ENCODE measurements at regions not wholly inside any gene's neighbourhood (a gene's known extent, or its start where the extent isn't known, plus 50 kb on each side); places are given as distances from the start of the nearest gene placed in this dataset.

DNA sequence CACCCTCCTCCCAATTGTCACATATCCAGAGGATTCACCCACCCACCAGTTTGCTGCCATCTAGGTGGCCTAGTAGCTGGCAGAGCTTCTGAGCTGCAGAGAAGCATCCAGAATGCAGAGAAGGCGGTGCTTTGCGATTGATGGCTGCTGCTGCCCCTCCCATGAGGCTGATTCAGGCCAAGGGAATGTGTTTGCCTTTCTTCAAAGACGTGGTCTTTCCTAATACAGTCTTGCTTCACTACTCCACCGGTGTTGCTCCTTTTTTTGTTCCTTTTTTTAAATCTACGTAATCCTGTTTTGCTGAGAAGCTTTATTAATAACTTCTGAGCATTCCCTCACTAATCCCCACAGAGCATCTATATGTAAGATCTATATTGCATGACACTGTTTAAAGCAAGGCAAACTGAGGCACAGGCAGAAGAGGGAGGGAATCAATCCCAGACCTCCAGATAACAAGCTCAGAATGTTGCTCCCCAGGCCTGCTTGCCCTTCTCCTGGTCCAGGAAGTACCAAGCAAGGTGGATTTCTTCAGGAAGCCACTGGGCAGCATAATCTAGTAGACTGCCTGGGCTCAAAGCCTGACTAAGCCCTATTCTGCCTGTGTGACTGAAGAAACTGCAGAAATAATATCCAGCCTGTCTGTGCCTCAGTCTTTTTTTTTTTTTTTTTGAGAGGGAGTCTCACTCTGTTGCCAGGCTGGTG lies 275.5 kb upstream of the FMN2 start:
- DNase-seq (ENCODE audit: low spot score in 2 of 2), result no peak
- no peak for ATAC-seq (replicated peaks; ENCODE audit: extremely low read depth, poor library complexity, severe bottlenecking)
- no peak overlapping the region for H3K4me3 Mint-ChIP-seq
- peaks cover 4% of the 10 kb centered on the region for H3K4me1 Mint-ChIP-seq
- no peak overlapping the region for H3K27ac Mint-ChIP-seq (ENCODE audit: low read depth)
- H3K27me3 Mint-ChIP-seq, result no peaks in the 10 kb centered on the region
- no peaks in the 10 kb centered on the region for H3K36me3 Mint-ChIP-seq (ENCODE audit: insufficient read depth)
- no peaks in the 10 kb centered on the region for H3K9me3 Mint-ChIP-seq

DNA sequence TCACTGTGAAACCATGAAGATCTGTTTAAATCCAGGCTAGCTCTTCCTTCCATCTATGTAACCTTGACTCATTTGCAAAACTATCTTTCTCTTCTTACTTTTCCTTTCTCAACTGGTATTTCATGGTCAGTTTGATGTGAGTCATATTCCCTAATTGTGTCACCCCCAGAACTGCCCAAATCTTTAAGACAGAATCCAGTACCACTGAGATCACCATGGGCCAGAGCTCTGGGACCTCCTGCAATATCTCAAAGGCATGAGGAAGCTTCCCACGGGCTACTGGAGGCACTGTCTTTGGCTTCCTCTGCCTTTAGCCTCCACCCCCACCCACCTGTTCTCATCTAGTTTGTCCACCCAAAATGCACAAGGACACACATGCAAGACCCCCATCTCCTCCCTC lies 274.4 kb upstream of the FMN2 start:
- H3K36me3 Mint-ChIP-seq (ENCODE audit: insufficient read depth), result no peaks in the 10 kb centered on the region
- ATAC-seq (replicated peaks; ENCODE audit: extremely low read depth, poor library complexity, severe bottlenecking), result no peak
- no peak for DNase-seq (ENCODE audit: low spot score in 2 of 2)
- H3K4me3 Mint-ChIP-seq, result no peak overlapping the region
- no peaks in the 10 kb centered on the region for H3K27me3 Mint-ChIP-seq
- H3K9me3 Mint-ChIP-seq, result no peaks in the 10 kb centered on the region
- no peak overlapping the region for H3K27ac Mint-ChIP-seq (ENCODE audit: low read depth)
- no peaks in the 10 kb centered on the region for H3K4me1 Mint-ChIP-seq

DNA sequence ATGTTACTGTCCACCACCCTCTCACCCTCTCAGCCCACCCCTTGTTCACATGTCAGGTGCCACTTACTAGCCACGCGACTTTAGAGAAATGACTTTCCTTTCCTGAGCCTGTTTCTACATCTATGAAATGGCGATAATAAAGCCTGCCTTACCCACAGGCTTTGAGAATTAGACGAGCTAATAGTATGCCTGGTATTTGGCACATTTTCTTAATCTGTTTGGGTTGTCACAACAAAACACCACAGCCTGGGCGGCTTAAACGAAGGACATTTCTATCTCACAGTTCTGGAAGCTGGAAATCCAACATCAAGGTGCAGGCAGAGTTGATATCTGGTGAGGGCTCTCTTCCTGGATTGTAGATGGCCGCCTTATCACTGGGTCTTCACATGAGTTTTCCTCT lies 273.9 kb upstream of the FMN2 start:
- Mint-ChIP-seq H3K9me3 (no peaks in the 10 kb centered on the region), H3K4me1 (no peaks in the 10 kb centered on the region), H3K4me3 (no peak overlapping the region), H3K27me3 (no peaks in the 10 kb centered on the region), H3K36me3 (ENCODE audit: insufficient read depth) (no peaks in the 10 kb centered on the region), H3K27ac (ENCODE audit: low read depth) (no peak overlapping the region)
- ATAC-seq (replicated peaks; ENCODE audit: extremely low read depth, poor library complexity, severe bottlenecking), result no peak
- no peak for DNase-seq (ENCODE audit: low spot score in 2 of 2)

DNA sequence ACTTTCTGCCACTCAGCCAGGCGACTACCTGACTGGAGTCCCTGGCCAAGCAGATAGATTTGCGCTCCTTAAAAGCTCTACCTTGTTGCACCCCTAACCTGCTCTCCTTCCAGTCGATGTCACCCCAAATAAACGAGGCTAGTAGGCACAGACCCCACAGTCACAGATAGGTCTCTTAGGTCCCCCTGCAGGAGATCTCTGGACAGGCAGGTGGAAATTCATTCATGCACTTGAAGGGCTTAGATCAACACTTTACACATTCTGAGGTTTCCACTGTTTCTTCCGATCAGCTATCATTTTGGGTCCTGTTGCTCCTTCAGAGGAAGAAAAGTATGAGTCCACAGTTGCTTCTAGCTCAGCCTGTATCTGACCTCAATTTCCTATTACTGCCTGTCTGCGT lies 272.6 kb upstream of the FMN2 start:
- Mint-ChIP-seq H3K36me3 (ENCODE audit: insufficient read depth) (no peaks in the 10 kb centered on the region), H3K9me3 (no peaks in the 10 kb centered on the region), H3K4me3 (no peak overlapping the region), H3K27me3 (no peaks in the 10 kb centered on the region), H3K27ac (ENCODE audit: low read depth) (no peak overlapping the region), H3K4me1 (no peaks in the 10 kb centered on the region)
- DNase-seq (ENCODE audit: low spot score in 2 of 2), result no peak
- ATAC-seq (replicated peaks; ENCODE audit: extremely low read depth, poor library complexity, severe bottlenecking), result no peak

DNA sequence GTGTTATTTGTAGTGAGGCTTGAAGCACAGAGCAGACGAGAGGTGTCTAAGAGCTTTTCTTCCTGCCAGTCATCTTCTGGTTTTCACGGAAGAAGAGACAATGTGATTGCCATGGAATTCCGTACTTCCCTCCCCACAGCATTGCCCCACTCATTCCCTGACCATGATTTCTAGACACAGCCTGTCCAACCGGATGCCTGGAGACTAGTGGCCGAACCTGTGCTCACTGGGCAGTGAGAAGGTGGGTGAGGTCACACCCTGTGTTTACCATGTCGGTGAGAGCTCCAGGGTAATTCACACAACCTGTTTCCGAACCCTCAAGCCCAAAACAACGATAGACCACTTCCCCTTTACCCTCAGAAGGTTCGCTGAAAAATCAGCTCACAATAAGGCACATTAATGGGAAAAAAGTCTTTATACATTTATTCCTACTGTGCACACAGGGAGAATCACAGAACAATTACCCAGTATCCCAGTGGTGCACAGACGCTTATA lies 271.9 kb upstream of the FMN2 start:
- Mint-ChIP-seq H3K4me1 (no peaks in the 10 kb centered on the region), H3K27me3 (no peaks in the 10 kb centered on the region), H3K36me3 (ENCODE audit: insufficient read depth) (no peaks in the 10 kb centered on the region), H3K27ac (ENCODE audit: low read depth) (no peak overlapping the region), H3K9me3 (no peaks in the 10 kb centered on the region), H3K4me3 (no peak overlapping the region)
- DNase-seq (ENCODE audit: low spot score in 2 of 2), result no peak
- no peak for ATAC-seq (replicated peaks; ENCODE audit: extremely low read depth, poor library complexity, severe bottlenecking)

DNA sequence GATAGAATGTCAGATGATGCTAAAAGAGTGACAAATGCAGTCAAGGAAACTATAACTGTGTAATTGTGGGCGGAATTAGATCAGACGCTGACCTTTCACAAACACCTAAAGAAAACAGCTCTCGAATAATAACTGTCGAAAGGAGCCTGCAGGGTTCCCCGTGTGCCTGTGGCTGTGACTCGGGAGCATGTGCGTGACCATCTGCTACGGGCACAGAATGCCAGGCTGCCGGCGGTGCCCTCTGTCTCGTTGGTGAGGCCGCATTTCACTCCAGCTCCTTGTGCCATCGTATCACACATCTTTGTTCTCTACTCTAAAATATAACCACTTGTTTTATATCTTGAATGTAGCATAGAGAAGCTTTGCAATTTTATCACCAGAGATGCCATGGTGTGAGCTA lies 267.8 kb upstream of the FMN2 start:
- H3K27me3 Mint-ChIP-seq, result no peaks in the 10 kb centered on the region
- ATAC-seq (replicated peaks; ENCODE audit: extremely low read depth, poor library complexity, severe bottlenecking), result no peak
- H3K9me3 Mint-ChIP-seq, result no peaks in the 10 kb centered on the region
- no peaks in the 10 kb centered on the region for H3K36me3 Mint-ChIP-seq (ENCODE audit: insufficient read depth)
- no peaks in the 10 kb centered on the region for H3K4me1 Mint-ChIP-seq
- no peak for DNase-seq (ENCODE audit: low spot score in 2 of 2)
- no peak overlapping the region for H3K4me3 Mint-ChIP-seq
- H3K27ac Mint-ChIP-seq (ENCODE audit: low read depth), result no peak overlapping the region

DNA sequence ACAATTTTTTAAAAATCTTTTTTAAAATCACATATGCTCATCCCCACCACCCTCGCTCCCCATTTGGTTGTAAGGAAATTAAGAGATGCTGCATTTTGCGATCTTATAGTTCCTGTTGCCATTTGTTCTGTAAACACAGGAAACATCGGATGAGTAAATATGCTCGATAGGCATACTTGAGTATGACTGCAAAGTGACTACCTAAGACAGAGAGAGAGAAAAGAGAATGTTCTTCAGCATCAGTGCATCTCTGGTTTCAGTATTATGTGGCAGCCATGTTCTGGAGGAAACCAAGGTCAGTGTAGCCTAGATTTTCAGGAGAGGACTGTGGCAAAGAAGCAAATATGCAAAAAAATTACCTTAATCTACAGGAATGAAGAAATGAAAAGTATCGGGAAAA lies 265.5 kb upstream of the FMN2 start:
- Mint-ChIP-seq H3K27me3 (no peaks in the 10 kb centered on the region), H3K4me1 (no peaks in the 10 kb centered on the region), H3K9me3 (no peaks in the 10 kb centered on the region), H3K27ac (ENCODE audit: low read depth) (no peak overlapping the region), H3K36me3 (ENCODE audit: insufficient read depth) (no peaks in the 10 kb centered on the region), H3K4me3 (no peak overlapping the region)
- ATAC-seq (replicated peaks; ENCODE audit: extremely low read depth, poor library complexity, severe bottlenecking) (no peak), DNase-seq (ENCODE audit: low spot score in 2 of 2) (no peak)

DNA sequence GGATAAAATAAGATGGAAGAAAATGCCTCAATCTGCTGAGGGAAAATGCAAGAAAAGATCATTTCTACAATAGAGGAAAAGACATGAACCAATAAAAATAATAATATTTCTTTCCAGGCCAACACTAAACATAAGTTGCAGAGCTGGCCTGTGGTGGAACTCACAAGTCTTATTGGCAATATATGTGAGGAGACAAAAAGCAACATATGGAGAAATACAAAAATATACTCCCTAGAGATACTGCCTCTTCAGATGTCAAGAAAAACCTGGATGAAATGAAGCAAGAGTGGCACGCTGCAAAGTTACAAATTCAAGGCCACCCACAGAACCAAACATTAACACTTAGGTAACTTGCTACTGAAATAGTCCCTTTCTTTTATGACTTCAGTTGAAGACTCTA lies 264.9 kb upstream of the FMN2 start:
- no peaks in the 10 kb centered on the region for H3K4me1 Mint-ChIP-seq
- no peak overlapping the region for H3K27ac Mint-ChIP-seq (ENCODE audit: low read depth)
- H3K36me3 Mint-ChIP-seq (ENCODE audit: insufficient read depth), result no peaks in the 10 kb centered on the region

DNA sequence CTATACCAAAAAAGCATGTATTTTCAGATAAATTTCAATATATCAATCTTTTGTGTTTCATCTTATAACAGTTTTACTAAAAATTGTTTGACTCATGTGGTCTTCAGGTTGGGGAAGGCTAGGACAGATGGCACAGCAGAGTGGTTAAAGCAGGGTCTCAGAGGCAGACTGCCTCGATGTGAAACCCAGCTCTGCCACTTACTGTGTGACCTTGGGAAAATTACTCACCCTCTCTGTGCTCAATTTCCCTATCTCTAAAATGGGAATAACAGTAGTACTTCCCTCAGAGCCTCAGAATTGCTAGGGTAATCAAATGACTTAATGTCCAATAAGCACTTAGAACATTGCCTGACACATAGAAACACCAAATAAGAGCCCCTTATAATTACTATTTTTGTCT lies 262.1 kb upstream of the FMN2 start:
- Mint-ChIP-seq H3K27me3 (no peaks in the 10 kb centered on the region), H3K36me3 (ENCODE audit: insufficient read depth) (no peaks in the 10 kb centered on the region), H3K9me3 (no peaks in the 10 kb centered on the region), H3K4me3 (no peak overlapping the region), H3K4me1 (no peaks in the 10 kb centered on the region), H3K27ac (ENCODE audit: low read depth) (no peak overlapping the region)
- ATAC-seq (replicated peaks; ENCODE audit: extremely low read depth, poor library complexity, severe bottlenecking), result no peak
- no peak for DNase-seq (ENCODE audit: low spot score in 2 of 2)

More for the DNA sequence above, 264.9 kb upstream of the FMN2 start:
- no peak for ATAC-seq (replicated peaks; ENCODE audit: extremely low read depth, poor library complexity, severe bottlenecking)
- no peak overlapping the region for H3K4me3 Mint-ChIP-seq
- H3K27me3 Mint-ChIP-seq, result no peaks in the 10 kb centered on the region
- DNase-seq (ENCODE audit: low spot score in 2 of 2), result no peak
- no peaks in the 10 kb centered on the region for H3K9me3 Mint-ChIP-seq

DNA sequence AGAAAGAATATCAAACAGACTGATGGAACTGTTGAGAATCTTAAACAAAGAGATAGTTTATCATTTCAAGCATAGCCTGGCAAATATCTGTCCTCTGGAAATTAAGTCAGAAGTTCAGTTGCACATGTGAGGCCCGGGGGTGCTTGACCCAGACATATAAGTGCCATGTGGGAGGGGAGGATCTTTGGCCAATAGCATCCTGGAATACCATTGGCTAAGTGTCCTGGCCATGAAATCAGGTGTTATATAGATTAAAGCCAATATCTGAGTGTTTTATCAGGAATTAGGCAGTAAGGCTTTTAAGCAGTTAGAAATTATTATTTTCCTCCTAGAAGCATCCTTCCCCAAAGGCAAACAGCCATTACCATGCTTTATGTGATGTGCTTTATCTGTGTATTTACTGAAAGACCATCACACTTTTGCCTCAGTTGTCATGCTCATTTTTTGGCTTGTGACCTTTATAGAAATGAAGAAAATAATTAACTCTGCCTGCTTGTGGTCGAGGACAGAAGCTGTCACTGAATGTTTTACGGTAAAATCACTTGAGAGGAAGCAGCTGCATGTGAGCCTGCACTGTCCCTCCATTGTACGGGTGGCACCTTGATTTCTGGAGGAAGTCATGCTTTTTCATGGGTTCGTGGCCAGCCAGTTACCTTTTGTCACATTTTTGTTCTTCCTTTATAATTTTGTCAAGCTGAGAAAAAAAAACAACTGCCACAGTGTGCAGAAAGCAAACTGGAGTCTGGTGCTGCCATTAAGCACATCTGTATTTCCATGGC lies 259.9 kb upstream of the FMN2 start:
- Mint-ChIP-seq H3K4me3 (no peak overlapping the region), H3K27me3 (no peaks in the 10 kb centered on the region), H3K4me1 (no peaks in the 10 kb centered on the region), H3K27ac (ENCODE audit: low read depth) (no peak overlapping the region), H3K36me3 (ENCODE audit: insufficient read depth) (no peaks in the 10 kb centered on the region), H3K9me3 (no peaks in the 10 kb centered on the region)
- DNase-seq (ENCODE audit: low spot score in 2 of 2) (no peak), ATAC-seq (replicated peaks; ENCODE audit: extremely low read depth, poor library complexity, severe bottlenecking) (no peak)

DNA sequence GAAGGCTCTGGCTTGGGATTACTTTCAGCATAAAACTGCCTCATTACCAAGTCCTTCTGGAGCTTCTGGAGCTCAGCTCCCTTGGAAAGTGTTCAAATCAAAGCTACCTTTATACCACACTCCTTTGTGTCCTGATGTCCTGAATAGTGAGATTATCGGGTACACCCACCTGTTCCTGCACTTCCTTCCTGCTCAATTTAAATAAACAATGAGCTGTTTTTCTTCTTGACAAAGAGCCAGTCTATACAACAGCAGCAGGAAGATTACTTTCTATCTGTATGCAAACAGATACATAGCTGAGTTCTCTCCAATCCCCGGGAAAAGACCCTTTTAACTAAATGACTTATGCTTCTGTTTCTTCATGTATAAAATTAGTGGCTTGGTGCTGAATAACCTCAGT lies 258.0 kb upstream of the FMN2 start:
- Mint-ChIP-seq H3K27me3 (no peaks in the 10 kb centered on the region), H3K36me3 (ENCODE audit: insufficient read depth) (no peaks in the 10 kb centered on the region), H3K27ac (ENCODE audit: low read depth) (no peak overlapping the region), H3K4me1 (no peaks in the 10 kb centered on the region), H3K9me3 (no peaks in the 10 kb centered on the region), H3K4me3 (no peak overlapping the region)
- ATAC-seq (replicated peaks; ENCODE audit: extremely low read depth, poor library complexity, severe bottlenecking), result no peak
- DNase-seq (ENCODE audit: low spot score in 2 of 2), result no peak

DNA sequence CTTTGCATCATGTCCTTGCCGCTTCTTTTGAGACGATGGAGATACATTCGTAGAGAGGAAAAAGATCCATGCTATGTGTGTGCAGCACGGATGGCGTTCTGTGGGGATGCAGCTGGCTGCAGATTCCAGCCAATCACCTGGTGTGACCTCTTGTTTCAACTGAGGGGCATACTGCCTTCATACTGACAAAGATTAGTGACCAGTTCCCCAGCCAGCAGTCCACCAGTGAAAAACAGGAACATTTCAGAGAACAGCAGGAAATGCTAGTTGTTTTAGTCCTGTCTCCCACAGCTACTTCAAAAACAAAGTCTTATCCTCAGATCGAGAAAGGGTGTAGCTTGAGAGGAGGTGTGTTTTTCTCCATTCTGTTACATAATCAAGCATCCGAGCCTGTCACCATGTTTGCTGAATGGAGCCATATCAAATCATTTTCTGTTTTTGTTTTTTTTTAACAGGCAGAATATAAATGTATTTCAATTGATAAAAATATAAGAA lies 255.7 kb upstream of the FMN2 start:
- ATAC-seq (replicated peaks; ENCODE audit: extremely low read depth, poor library complexity, severe bottlenecking) (no peak), DNase-seq (ENCODE audit: low spot score in 2 of 2) (no peak)
- H3K4me1 Mint-ChIP-seq, result no peaks in the 10 kb centered on the region
- no peaks in the 10 kb centered on the region for H3K36me3 Mint-ChIP-seq (ENCODE audit: insufficient read depth)
- no peaks in the 10 kb centered on the region for H3K9me3 Mint-ChIP-seq
- no peak overlapping the region for H3K4me3 Mint-ChIP-seq
- no peaks in the 10 kb centered on the region for H3K27me3 Mint-ChIP-seq
- no peak overlapping the region for H3K27ac Mint-ChIP-seq (ENCODE audit: low read depth)

DNA sequence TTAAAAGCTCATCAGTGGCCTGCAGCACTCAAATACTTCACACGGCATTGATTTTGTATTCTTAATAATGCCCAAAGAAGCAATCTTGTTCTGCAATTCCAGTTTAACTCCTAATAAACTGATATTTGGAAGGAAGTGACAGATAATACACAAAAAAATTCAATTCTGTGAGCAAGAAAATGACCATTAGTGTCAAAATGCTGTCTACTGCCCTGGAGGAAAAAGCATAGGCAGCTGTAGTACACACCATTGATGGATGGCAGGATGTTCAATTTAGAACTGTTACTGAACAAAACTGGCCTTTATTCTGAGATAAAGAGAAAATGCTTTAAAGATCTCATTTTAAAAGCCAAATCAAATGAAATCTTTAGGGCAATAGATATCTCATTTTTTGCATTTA lies 251.3 kb upstream of the FMN2 start:
- Mint-ChIP-seq H3K4me1 (no peaks in the 10 kb centered on the region), H3K27me3 (no peaks in the 10 kb centered on the region), H3K27ac (ENCODE audit: low read depth) (no peak overlapping the region), H3K9me3 (no peaks in the 10 kb centered on the region), H3K4me3 (no peak overlapping the region), H3K36me3 (ENCODE audit: insufficient read depth) (no peaks in the 10 kb centered on the region)
- ATAC-seq (replicated peaks; ENCODE audit: extremely low read depth, poor library complexity, severe bottlenecking) (no peak), DNase-seq (ENCODE audit: low spot score in 2 of 2) (no peak)
